Suprapubic skin (tissue), 4 donors: ENCODE measurements at regions not wholly inside any gene's neighbourhood (a gene's known extent, or its start where the extent isn't known, plus 50 kb on each side); places are given as distances from the start of the nearest gene placed in this dataset.
A peak's percentile ranks its signal among the peaks of the same experiment; 100 is the strongest.

Source experiments
- DNase-seq, 2 donors: peaks; one replicate each; pipeline ENCODE4 v3.0.0-alpha.2; 2019; ENCODE audit warnings: low spot score in 2 of 2
- H3K27ac ChIP-seq: fragments of 200-600 bp; sonication (generic); one replicate; pipeline ENCODE4 v1.5.1; 2019
- H3K27me3 ChIP-seq: fragments of 200-600 bp; sonication (generic); one replicate; pipeline ENCODE4 v1.5.1; 2019
- H3K36me3 ChIP-seq: fragments of 200-600 bp; sonication (generic); one replicate; pipeline ENCODE4 v1.5.1; 2019
- H3K4me1 ChIP-seq: fragments of 200-600 bp; sonication (generic); one replicate; pipeline ENCODE4 v1.5.1; 2019
- H3K4me3 ChIP-seq: fragments of 200-600 bp; sonication (generic); one replicate; pipeline ENCODE4 v1.5.1; 2019; ENCODE audit warnings: mild to moderate bottlenecking
- H3K9me3 ChIP-seq: fragments of 200-600 bp; sonication (generic); one replicate; pipeline ENCODE4 v1.5.1; 2019
- EP300 ChIP-seq: sonication (generic); formaldehyde crosslinking; IDR thresholded peaks from one replicate; pipeline ENCODE4 v1.6.1; 2017; ENCODE audit warnings: antibody characterized with exemption
- POLR2A ChIP-seq, 2 donors: fragments of 450-650 bp; IDR thresholded peaks; one replicate each; pipeline ENCODE4 v1.6.1; 2017; ENCODE audit warnings: antibody characterized with exemption in 2 of 2, mild to moderate bottlenecking in 2 of 2, moderate library complexity in 2 of 2
- POLR2AphosphoS5 ChIP-seq, 3 donors: sonication (generic); formaldehyde crosslinking; IDR thresholded peaks; one replicate each; pipeline ENCODE4 v1.6.1; 2017; ENCODE audit warnings: antibody characterized with exemption in 3 of 3
- WGBS: methylation state at CpG from one replicate; pipeline ENCODE4 v1.1.5; 2018; 5-methylcytosine and 5-hydroxymethylcytosine counted together
- TF ChIP-seq, protein P1 (sequence below), 2 donors: fragments of 200-600 bp in 1 of 2; fragments of 450-650 bp in 1 of 2; sonication (generic) in 1 of 2; IDR thresholded peaks; one replicate each; pipeline ENCODE4 v1.5.1; 2016 to 2019; ENCODE audit warnings: antibody characterized with exemption in 2 of 2, mild to moderate bottlenecking in 1 of 2, moderate library complexity in 1 of 2

DNA sequence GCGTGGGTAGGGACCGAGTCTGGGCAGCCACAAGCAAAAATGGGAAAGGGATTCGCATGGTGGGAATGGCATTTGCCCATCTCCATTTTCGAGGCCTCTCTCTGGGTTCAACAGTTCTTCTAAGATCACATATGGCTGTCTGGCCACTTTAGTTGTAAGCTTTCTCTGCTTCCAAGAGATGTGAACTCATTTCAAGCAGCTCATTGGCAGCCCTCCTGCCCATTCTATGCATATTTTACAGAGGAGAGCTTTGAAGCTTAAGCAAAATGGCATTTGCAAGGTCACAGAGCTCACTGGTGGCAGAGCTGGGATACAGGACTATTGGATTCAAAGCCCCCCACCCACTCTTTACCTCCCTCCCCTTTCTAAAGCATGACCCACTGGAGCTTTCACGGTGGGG, 93.7 kb downstream of the HHIPL2 start:
- H3K9me3 ChIP-seq: peaks cover 8% of the 10 kb centered on the region
- H3K36me3 ChIP-seq: no peaks in the 10 kb centered on the region
- no peaks in the 10 kb centered on the region for H3K27me3 ChIP-seq
- peaks cover 18% of the 10 kb centered on the region for H3K4me1 ChIP-seq
- no peak for DNase-seq
- peak overlapping the region; percentile 62 for H3K27ac ChIP-seq
- no peak for TF ChIP-seq EP300
- TF ChIP-seq, protein P1, sequence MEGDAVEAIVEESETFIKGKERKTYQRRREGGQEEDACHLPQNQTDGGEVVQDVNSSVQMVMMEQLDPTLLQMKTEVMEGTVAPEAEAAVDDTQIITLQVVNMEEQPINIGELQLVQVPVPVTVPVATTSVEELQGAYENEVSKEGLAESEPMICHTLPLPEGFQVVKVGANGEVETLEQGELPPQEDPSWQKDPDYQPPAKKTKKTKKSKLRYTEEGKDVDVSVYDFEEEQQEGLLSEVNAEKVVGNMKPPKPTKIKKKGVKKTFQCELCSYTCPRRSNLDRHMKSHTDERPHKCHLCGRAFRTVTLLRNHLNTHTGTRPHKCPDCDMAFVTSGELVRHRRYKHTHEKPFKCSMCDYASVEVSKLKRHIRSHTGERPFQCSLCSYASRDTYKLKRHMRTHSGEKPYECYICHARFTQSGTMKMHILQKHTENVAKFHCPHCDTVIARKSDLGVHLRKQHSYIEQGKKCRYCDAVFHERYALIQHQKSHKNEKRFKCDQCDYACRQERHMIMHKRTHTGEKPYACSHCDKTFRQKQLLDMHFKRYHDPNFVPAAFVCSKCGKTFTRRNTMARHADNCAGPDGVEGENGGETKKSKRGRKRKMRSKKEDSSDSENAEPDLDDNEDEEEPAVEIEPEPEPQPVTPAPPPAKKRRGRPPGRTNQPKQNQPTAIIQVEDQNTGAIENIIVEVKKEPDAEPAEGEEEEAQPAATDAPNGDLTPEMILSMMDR (IDR thresholded peaks at IDR 0.05): no peak
- no peak for TF ChIP-seq POLR2A (IDR thresholded peaks at IDR 0.05)
- TF ChIP-seq POLR2AphosphoS5 (IDR thresholded peaks at IDR 0.05): no peak
- H3K4me3 ChIP-seq: no peak overlapping the region
- WGBS: 83% methylated on average over 5 of the region's 5 CpGs

DNA sequence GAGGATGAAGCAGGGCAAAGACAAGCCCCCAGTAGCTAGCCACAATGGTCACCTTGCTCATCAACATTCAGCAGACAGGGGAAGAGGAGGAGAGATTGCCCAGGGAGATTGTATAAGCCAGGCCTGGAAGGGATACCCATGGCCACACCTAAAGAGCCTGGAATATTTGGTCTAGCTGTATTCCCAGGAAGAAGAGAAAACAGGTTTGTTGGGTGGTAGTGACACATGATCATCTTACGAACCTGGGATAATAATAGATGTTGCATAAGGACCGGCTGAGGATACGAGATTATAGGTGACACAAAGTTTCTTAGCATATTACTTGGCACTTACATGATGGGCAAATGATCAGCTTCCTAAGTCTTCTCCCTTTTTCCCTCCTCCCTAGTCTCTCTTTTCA, 95.9 kb downstream of the HHIPL2 start:
- WGBS: 46% methylated on average over 3 of the region's 3 CpGs
- no peaks in the 10 kb centered on the region for H3K36me3 ChIP-seq
- H3K9me3 ChIP-seq: no peaks in the 10 kb centered on the region
- H3K4me3 ChIP-seq: no peak overlapping the region
- TF ChIP-seq POLR2A (IDR thresholded peaks at IDR 0.05): no peak
- no peak for TF ChIP-seq EP300
- TF ChIP-seq POLR2AphosphoS5 (IDR thresholded peaks at IDR 0.05): no peak
- TF ChIP-seq, protein P1 (IDR thresholded peaks at IDR 0.05): no peak
- no peak for DNase-seq
- H3K27ac ChIP-seq: no peak overlapping the region
- no peaks in the 10 kb centered on the region for H3K27me3 ChIP-seq
- H3K4me1 ChIP-seq: peaks cover 18% of the 10 kb centered on the region

DNA sequence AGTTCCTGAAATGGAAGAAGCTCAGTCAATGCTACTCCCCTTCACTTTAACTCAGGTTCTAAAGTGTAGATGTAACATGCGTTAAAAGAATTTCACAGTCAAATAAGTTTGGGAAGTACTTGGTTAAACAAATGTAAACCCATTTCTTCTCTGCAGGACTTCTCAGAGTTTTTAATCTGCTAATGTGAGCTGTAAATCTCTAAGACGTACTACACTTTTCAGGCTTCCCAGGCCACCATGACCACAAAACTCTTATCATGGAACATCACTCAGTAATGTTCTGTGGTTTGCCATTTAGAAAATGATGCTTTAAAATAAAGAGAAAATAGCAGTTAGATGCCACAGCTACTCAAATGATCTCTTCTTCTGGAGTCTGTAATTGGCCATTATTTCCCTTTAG, 104.3 kb downstream of the HHIPL2 start:
- no peaks in the 10 kb centered on the region for H3K4me1 ChIP-seq
- DNase-seq: no peak
- H3K27me3 ChIP-seq: no peaks in the 10 kb centered on the region
- H3K9me3 ChIP-seq: no peaks in the 10 kb centered on the region
- 82% methylated on average over 2 of the region's 2 CpGs for WGBS
- no peaks in the 10 kb centered on the region for H3K36me3 ChIP-seq
- no peak overlapping the region for H3K4me3 ChIP-seq
- TF ChIP-seq EP300: no peak
- no peak for TF ChIP-seq POLR2AphosphoS5 (IDR thresholded peaks at IDR 0.05)
- TF ChIP-seq, protein P1 (IDR thresholded peaks at IDR 0.05): no peak
- no peak for TF ChIP-seq POLR2A (IDR thresholded peaks at IDR 0.05)
- no peak overlapping the region for H3K27ac ChIP-seq

DNA sequence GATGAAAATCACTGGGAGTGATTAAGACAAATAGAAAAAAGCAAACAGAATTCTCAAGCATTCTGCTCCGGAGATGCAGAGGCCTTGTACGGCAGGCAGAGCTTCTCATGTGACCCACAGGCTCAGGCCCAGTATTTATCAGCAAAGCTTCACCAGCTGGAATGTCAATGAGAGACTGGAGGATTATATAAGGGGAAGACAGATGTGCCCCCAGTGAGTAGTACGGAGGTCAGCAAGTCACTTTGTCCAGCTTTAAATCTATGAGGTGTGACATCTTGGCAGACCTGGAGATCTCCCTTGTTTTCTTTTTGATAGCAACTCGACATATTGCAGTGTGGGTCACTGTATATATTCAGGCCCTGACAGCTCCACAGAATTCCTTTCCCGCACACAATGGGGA, 106.8 kb downstream of the HHIPL2 start:
- TF ChIP-seq EP300 (no peak), POLR2AphosphoS5 (IDR thresholded peaks at IDR 0.05) (no peak), POLR2A (IDR thresholded peaks at IDR 0.05) (no peak)
- TF ChIP-seq, protein P1 (IDR thresholded peaks at IDR 0.05): no peak
- no peaks in the 10 kb centered on the region for H3K4me1 ChIP-seq
- WGBS: 79% methylated on average over 5 of the region's 5 CpGs
- no peaks in the 10 kb centered on the region for H3K9me3 ChIP-seq
- H3K27ac ChIP-seq: no peak overlapping the region
- H3K36me3 ChIP-seq: no peaks in the 10 kb centered on the region
- no peak overlapping the region for H3K4me3 ChIP-seq
- DNase-seq: no peak
- no peaks in the 10 kb centered on the region for H3K27me3 ChIP-seq

DNA sequence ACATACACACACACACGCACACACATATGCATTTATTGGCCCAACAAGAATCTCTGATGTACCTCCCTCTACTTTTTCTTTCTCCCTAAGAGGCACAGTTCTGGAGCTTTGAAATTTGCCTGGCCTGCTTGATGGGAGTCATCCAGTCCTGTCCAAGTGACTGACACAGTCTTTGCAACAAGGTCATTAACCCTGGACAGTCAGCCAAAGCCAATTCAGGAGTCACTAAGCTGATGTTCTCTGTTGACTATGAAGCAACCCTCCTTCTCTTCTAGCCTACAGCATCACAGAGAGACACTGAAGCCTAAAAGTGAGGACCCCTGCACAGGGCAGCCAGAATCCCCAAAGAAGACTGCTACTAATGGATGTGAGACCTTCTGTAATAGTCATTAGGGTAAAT, 123.1 kb downstream of the HHIPL2 start:
- Histone ChIP-seq H3K27ac (no peak overlapping the region), H3K4me3 (no peak overlapping the region), H3K36me3 (no peaks in the 10 kb centered on the region), H3K9me3 (peaks cover 4% of the 10 kb centered on the region), H3K4me1 (no peaks in the 10 kb centered on the region), H3K27me3 (no peaks in the 10 kb centered on the region)
- 100% methylated on average over 1 of the region's 1 CpG for WGBS
- DNase-seq: no peak
- no peak for TF ChIP-seq POLR2A (IDR thresholded peaks at IDR 0.05)
- no peak for TF ChIP-seq POLR2AphosphoS5 (IDR thresholded peaks at IDR 0.05)
- TF ChIP-seq, protein P1 (IDR thresholded peaks at IDR 0.05): no peak
- TF ChIP-seq EP300: no peak
